K562 (cell line): ENCODE measurements at regions not wholly inside any gene's neighbourhood (a gene's known extent, or its start where the extent isn't known, plus 50 kb on each side); places are given as distances from the start of the nearest gene placed in this dataset.

Experiments used
- ATAC-seq: fragments of 200-7000 bp; cut with Tn5 transposase; 3 replicates; pipeline ENCODE4 v1.9.1; 2020; ENCODE audit warnings: moderate library complexity
- BruUV-seq: library from RNA; stranded (reverse); fragments of 400-500 nt; replicated peaks from 2 replicates; lab custom pipeline; 2021; lab: Mats Ljungman, UMichigan
- CTCF ChIA-PET: fragments of 300-600 bp; formaldehyde crosslinking; extraction: SDS; loops from one replicate; lab custom pipeline; 2021; ENCODE audit warnings: low intra/inter-chr PET ratio; lab: Yijun Ruan, JAX
- POLR2A ChIA-PET: fragments of 300-600, 350-650 bp; sonication (Branson Sonifier 250); formaldehyde crosslinking; extraction: SDS; loops from one replicate; lab custom pipeline; 2021; ENCODE audit warnings: antibody characterized with exemption, inconsistent platforms; lab: Yijun Ruan, JAX
- DNase-seq, 4 experiments: peaks; one replicate each; pipeline versions ENCODE4 v3.0.0 to v3.0.0-alpha.2; 2011 to 2018; ENCODE audit warnings: low spot score in 3 of 4, mixed read lengths in 3 of 4; ENCODE audit errors: extremely low read depth in 1 of 4
- FAIRE-seq: peaks from 2 replicates; lab custom pipeline; 2011; peaks lifted over from hg19 to GRCh38; lab: Jason Lieb, UNC
- H2AFZ ChIP-seq: 2 replicates; pipeline ENCODE4 v1.6.0; 2011; ENCODE audit warnings: low read depth, low read length, control low read depth, inconsistent platforms
- H3K27ac ChIP-seq: fragments of 200-600 bp; 3 replicates; pipeline ENCODE4 v1.8.0; 2011; ENCODE audit warnings: low read depth, mild to moderate bottlenecking, control low read depth, inconsistent platforms, low read length, moderate library complexity, mixed read lengths; ENCODE audit errors: extremely low read depth
- H3K27me3 ChIP-seq, 2 experiments: fragments of 300-600 bp in 1 of 2; 2 replicates in 1 of 2; 3 replicates in 1 of 2; pipeline versions ENCODE4 v1.6.0 to v1.8.0; 2011; ENCODE audit warnings: inconsistent platforms in 2 of 2, low read length in 2 of 2, mild to moderate bottlenecking in 1 of 2, mixed read lengths in 1 of 2, moderate library complexity in 1 of 2; ENCODE audit not compliant: control insufficient read depth in 2 of 2, insufficient read depth in 2 of 2
- H3K36me3 ChIP-seq: fragments of 300-600 bp; 3 replicates; pipeline ENCODE4 v1.8.0; 2011; ENCODE audit warnings: mild to moderate bottlenecking, low read length, inconsistent platforms; ENCODE audit not compliant: control insufficient read depth, insufficient read depth
- H3K4me1 ChIP-seq, 2 experiments: fragments of 200-600 bp in 1 of 2; replicated peaks in 1 of 2; 2 replicates in 1 of 2; 3 replicates in 1 of 2; pipeline versions ENCODE4 v1.5.1 to v1.8.0; 2011; ENCODE audit warnings: inconsistent platforms in 2 of 2, low read length in 2 of 2, mild to moderate bottlenecking in 1 of 2, mixed read lengths in 1 of 2, moderate library complexity in 1 of 2; ENCODE audit not compliant: control insufficient read depth in 2 of 2, insufficient read depth in 2 of 2
- H3K4me2 ChIP-seq: 2 replicates; pipeline ENCODE4 v1.6.1; 2011; ENCODE audit warnings: low read length, control low read depth, inconsistent platforms, mixed read lengths; ENCODE audit not compliant: insufficient read depth
- H3K4me3 ChIP-seq: fragments of 200-600 bp; sonication (generic), shearing (Covaris generic); 2 replicates; pipeline ENCODE4 v1.5.1; 2016; ENCODE audit warnings: control low read depth, inconsistent platforms
- H3K79me2 ChIP-seq: fragments of 200-600 bp; 3 replicates; pipeline ENCODE4 v1.8.0; 2011; ENCODE audit warnings: low read length, inconsistent platforms; ENCODE audit not compliant: control insufficient read depth, insufficient read depth
- H3K9ac ChIP-seq, 2 experiments: 2 replicates each; pipeline versions ENCODE4 v1.6.0 to v1.6.1; 2011; ENCODE audit warnings: low read depth in 2 of 2, low read length in 2 of 2, control low read depth in 1 of 2, inconsistent platforms in 1 of 2, mild to moderate bottlenecking in 1 of 2, mixed read lengths in 1 of 2; ENCODE audit not compliant: insufficient read depth in 1 of 2
- H3K9me1 ChIP-seq: one replicate; pipeline ENCODE4 v1.6.0; 2011; ENCODE audit warnings: inconsistent platforms, mild to moderate bottlenecking, low read length, moderate library complexity; ENCODE audit not compliant: control insufficient read depth, insufficient read depth
- H3K9me3 ChIP-seq: replicated peaks from 2 replicates; pipeline ENCODE4 v1.5.1; 2011; ENCODE audit warnings: low read depth, low read length, inconsistent platforms; ENCODE audit not compliant: control insufficient read depth, insufficient read depth
- H4K20me1 ChIP-seq: replicated peaks from 2 replicates; pipeline ENCODE4 v1.6.1; 2011; ENCODE audit warnings: low read length, inconsistent platforms, mixed read lengths; ENCODE audit not compliant: control insufficient read depth, insufficient read depth
- BRF2 ChIP-seq: IDR thresholded peaks from 3 replicates; pipeline ENCODE4 v1.6.1; 2011; ENCODE audit warnings: borderline replicate concordance, mild to moderate bottlenecking; ENCODE audit not compliant: insufficient read length, insufficient read depth
- DACH1 ChIP-seq: fragments of 450-650 bp; IDR thresholded peaks from 2 replicates; pipeline ENCODE4 v1.6.1; 2018; ENCODE audit not compliant: partially characterized antibody
- MTA2 ChIP-seq: fragments of 450-650 bp; IDR thresholded peaks from 2 replicates; pipeline ENCODE4 v1.6.1; 2016; ENCODE audit warnings: low read depth
- PHF8 ChIP-seq: fragments of 200-600 bp; sonication (generic); IDR thresholded peaks from 2 replicates; pipeline ENCODE4 v1.6.1; 2012; ENCODE audit warnings: mixed run types, mild to moderate bottlenecking, inconsistent platforms, low read length, moderate library complexity, borderline replicate concordance
- POLR2AphosphoS2 ChIP-seq: IDR thresholded peaks from 2 replicates; pipeline ENCODE4 v1.6.1; 2012; ENCODE audit warnings: low read length, improper control_type of control experiment
- RFX7 ChIP-seq: fragments of 250-450 bp; sonication (Bioruptor Pico); IDR thresholded peaks from 2 replicates; pipeline ENCODE4 v1.5.1; 2021; ENCODE audit warnings: mild to moderate bottlenecking
- WGBS: fragments of 100-300 bp; shearing (Covaris generic); methylation state at CpG from one replicate; pipeline ENCODE4 v1.1.6; 2016; ENCODE audit warnings: low coverage, mixed read lengths; ENCODE audit not compliant: insufficient coverage; ENCODE audit errors: missing lambda C conversion rate; 5-methylcytosine and 5-hydroxymethylcytosine counted together
- in situ Hi-C: fragments of 300-500 bp; cut with MboI; formaldehyde crosslinking; loops from 4 replicates; pipeline ENCODE4 v1.15.0; 2018; ENCODE audit warnings: inconsistent platforms, mixed read lengths
- intact Hi-C: fragments of 100-400 bp; cut with micrococcal nuclease; formaldehyde crosslinking; loops from 2 replicates; pipeline ENCODE4 v1.14.2; 2022

GRCh38 chr12:40561395-40561966 lies 130.8 kb upstream of the CNTN1 start:
- Histone ChIP-seq H3K9ac (no peak overlapping the region), H3K79me2 (no peaks in the 10 kb centered on the region)
- no peak for TF ChIP-seq MTA2
- TF ChIP-seq BRF2 = no peak
- no peak for TF ChIP-seq DACH1
- no peak for TF ChIP-seq POLR2AphosphoS2
- TF ChIP-seq PHF8 = no peak
- TF ChIP-seq RFX7 (CRISPR knock-in tag) = no peak
- TF ChIP-seq, all 486 proteins: peak for 0
- Histone ChIP-seq H2AFZ (no peak overlapping the region), H3K36me3 (no peaks in the 10 kb centered on the region), H3K4me1 (no peaks in the 10 kb centered on the region), H3K9me3 (0 out of 2 replicates have a peak, but pooled peaks cover 2% of the 10 kb centered on the region), H3K4me2 (no peak overlapping the region), H3K4me3 (no peak overlapping the region), H3K27ac (no peak overlapping the region), H3K9me1 (no peaks in the 10 kb centered on the region), H3K27me3 (no peaks in the 10 kb centered on the region), H4K20me1 (no peaks in the 10 kb centered on the region)
- in situ Hi-C loops (no loop called here), intact Hi-C loops (no loop called here)
- ATAC-seq = no peak
- 7% methylated on average over 4 of the region's 4 CpGs for WGBS
- ChIA-PET CTCF (no interaction called here), POLR2A (no interaction called here)
- BruUV-seq = no TSS peak
- FAIRE-seq = no peak
- no peak for DNase-seq
